ENCODE measurements at regions not wholly inside any gene's neighbourhood (a gene's known extent, or its start where the extent isn't known, plus 50 kb on each side); places are given as distances from the start of the nearest gene placed in this dataset.

DNA sequence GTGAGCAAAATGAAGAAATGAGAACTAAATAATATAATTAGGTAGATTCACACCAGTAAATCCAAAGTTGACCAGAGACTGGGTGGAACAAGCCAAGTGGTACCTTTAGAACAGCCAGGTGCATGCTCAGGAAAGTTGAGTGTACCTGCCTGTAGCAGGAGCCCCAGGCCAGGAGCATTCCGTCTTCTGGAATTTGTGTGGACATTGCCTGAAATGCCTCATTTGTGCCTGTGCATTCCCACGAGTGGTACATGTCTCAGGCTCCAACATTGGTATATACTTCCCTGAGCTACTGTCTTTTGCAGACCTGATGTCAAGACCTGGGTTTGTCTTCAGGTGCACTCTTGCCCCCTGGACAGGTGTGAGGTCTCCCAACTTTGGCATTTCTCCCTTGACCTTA lies 187.6 kb upstream of the NECTIN1 start (continued):
- TF ChIP-seq, protein P1, sequence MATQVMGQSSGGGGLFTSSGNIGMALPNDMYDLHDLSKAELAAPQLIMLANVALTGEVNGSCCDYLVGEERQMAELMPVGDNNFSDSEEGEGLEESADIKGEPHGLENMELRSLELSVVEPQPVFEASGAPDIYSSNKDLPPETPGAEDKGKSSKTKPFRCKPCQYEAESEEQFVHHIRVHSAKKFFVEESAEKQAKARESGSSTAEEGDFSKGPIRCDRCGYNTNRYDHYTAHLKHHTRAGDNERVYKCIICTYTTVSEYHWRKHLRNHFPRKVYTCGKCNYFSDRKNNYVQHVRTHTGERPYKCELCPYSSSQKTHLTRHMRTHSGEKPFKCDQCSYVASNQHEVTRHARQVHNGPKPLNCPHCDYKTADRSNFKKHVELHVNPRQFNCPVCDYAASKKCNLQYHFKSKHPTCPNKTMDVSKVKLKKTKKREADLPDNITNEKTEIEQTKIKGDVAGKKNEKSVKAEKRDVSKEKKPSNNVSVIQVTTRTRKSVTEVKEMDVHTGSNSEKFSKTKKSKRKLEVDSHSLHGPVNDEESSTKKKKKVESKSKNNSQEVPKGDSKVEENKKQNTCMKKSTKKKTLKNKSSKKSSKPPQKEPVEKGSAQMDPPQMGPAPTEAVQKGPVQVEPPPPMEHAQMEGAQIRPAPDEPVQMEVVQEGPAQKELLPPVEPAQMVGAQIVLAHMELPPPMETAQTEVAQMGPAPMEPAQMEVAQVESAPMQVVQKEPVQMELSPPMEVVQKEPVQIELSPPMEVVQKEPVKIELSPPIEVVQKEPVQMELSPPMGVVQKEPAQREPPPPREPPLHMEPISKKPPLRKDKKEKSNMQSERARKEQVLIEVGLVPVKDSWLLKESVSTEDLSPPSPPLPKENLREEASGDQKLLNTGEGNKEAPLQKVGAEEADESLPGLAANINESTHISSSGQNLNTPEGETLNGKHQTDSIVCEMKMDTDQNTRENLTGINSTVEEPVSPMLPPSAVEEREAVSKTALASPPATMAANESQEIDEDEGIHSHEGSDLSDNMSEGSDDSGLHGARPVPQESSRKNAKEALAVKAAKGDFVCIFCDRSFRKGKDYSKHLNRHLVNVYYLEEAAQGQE (IDR thresholded peaks at IDR 0.05; ENCODE audit: unreplicated experiment), result no peak
- TF ChIP-seq ZNF331 (CRISPR knock-in tag; IDR thresholded peaks at IDR 0.05; ENCODE audit: low read depth) (no peak), ZNF114 (CRISPR knock-in tag; IDR thresholded peaks at IDR 0.05) (no peak), EZH2 (IDR thresholded peaks at IDR 0.05; ENCODE audit: low read depth, unreplicated experiment) (no peak), STAT1 (IDR thresholded peaks at IDR 0.05; ENCODE audit: unreplicated experiment) (no peak), EZH2phosphoT487 (IDR thresholded peaks at IDR 0.05; ENCODE audit: unreplicated experiment) (no peak)
- TF ChIP-seq, protein P2, sequence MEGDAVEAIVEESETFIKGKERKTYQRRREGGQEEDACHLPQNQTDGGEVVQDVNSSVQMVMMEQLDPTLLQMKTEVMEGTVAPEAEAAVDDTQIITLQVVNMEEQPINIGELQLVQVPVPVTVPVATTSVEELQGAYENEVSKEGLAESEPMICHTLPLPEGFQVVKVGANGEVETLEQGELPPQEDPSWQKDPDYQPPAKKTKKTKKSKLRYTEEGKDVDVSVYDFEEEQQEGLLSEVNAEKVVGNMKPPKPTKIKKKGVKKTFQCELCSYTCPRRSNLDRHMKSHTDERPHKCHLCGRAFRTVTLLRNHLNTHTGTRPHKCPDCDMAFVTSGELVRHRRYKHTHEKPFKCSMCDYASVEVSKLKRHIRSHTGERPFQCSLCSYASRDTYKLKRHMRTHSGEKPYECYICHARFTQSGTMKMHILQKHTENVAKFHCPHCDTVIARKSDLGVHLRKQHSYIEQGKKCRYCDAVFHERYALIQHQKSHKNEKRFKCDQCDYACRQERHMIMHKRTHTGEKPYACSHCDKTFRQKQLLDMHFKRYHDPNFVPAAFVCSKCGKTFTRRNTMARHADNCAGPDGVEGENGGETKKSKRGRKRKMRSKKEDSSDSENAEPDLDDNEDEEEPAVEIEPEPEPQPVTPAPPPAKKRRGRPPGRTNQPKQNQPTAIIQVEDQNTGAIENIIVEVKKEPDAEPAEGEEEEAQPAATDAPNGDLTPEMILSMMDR (conservative IDR thresholded peaks at IDR 0.05; ENCODE audit: low read depth in 2 of 2), result no peak

DNA sequence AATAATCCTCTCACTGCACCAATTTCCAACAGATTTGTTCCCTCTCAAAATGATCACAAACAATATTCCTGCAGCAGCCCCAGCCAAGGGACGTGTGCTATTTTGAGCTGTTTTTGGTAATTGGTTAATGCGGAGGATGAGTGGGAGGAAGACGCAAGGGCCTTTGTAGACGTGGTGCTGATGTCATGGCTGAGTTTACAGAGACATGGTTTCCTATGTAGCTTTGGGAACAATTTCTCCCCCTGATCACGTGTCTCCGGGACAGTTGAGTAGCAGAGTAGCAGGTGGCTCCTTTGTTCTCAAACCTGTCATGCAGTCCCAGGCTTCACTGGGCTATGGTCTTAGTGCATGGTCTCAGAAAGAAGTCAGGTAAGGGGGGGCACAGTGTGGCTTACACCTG lies 183.2 kb upstream of the NECTIN1 start:
- no peak for ATAC-seq
- peaks cover 18% of the 10 kb centered on the region for H3K9me3 Mint-ChIP-seq
- H3K27ac Mint-ChIP-seq, result no peak overlapping the region

More for the DNA sequence above, 183.2 kb upstream of the NECTIN1 start:
- H3K79me2 ChIP-seq (replicated peaks; ENCODE audit: insufficient read depth), result no peaks in the 10 kb centered on the region
- no peaks in the 10 kb centered on the region for H3K27me3 ChIP-seq (ENCODE audit: insufficient read depth)
- no peaks in the 10 kb centered on the region for H3F3A ChIP-seq (replicated peaks; ENCODE audit: low read depth)
- H4K20me1 ChIP-seq (replicated peaks; ENCODE audit: insufficient read depth), result no peaks in the 10 kb centered on the region
- no peak for DNase-seq (ENCODE audit: low spot score)
- no peak overlapping the region for H3K4me2 ChIP-seq
- Mint-ChIP-seq H3K36me3 (ENCODE audit: low read depth) (no peaks in the 10 kb centered on the region; the same call in 2 of the 3 replicates), H3K4me1 (peaks cover 16% of the 10 kb centered on the region), H3K27me3 (ENCODE audit: insufficient read depth, low read depth, poor library complexity) (peaks cover 7% of the 10 kb centered on the region), H3K4me3 (no peak overlapping the region)
- no peak overlapping the region for H3K27ac ChIP-seq (ENCODE audit: low read depth)
- H3K36me3 ChIP-seq (ENCODE audit: insufficient read depth), result no peaks in the 10 kb centered on the region
- peaks cover 6% of the 10 kb centered on the region for H3K4me1 ChIP-seq (ENCODE audit: insufficient read depth)
- no peaks in the 10 kb centered on the region for H3K9me2 ChIP-seq (ENCODE audit: insufficient read depth)
- no peak overlapping the region for H3K4me3 ChIP-seq
- TF ChIP-seq JUNB (IDR thresholded peaks at IDR 0.05; ENCODE audit: unreplicated experiment) (no peak), STAT1 (IDR thresholded peaks at IDR 0.05; ENCODE audit: unreplicated experiment) (no peak), ZNF331 (CRISPR knock-in tag; IDR thresholded peaks at IDR 0.05; ENCODE audit: low read depth) (no peak), ZNF114 (CRISPR knock-in tag; IDR thresholded peaks at IDR 0.05) (no peak), POLR2AphosphoS5 (IDR thresholded peaks at IDR 0.05; ENCODE audit: low read depth) (no peak), CREB1 (CRISPR knock-in tag; IDR thresholded peaks at IDR 0.05; ENCODE audit: low read depth) (no peak), NANOG (IDR thresholded peaks at IDR 0.05; ENCODE audit: borderline replicate concordance) (no peak), EZH2 (IDR thresholded peaks at IDR 0.05; ENCODE audit: low read depth, unreplicated experiment) (no peak)
- TF ChIP-seq, protein P2 (conservative IDR thresholded peaks at IDR 0.05; ENCODE audit: low read depth in 2 of 2), result no peak
- TF ChIP-seq, protein P3, sequence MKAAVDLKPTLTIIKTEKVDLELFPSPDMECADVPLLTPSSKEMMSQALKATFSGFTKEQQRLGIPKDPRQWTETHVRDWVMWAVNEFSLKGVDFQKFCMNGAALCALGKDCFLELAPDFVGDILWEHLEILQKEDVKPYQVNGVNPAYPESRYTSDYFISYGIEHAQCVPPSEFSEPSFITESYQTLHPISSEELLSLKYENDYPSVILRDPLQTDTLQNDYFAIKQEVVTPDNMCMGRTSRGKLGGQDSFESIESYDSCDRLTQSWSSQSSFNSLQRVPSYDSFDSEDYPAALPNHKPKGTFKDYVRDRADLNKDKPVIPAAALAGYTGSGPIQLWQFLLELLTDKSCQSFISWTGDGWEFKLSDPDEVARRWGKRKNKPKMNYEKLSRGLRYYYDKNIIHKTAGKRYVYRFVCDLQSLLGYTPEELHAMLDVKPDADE (IDR thresholded peaks at IDR 0.05), result no peak
- TF ChIP-seq, protein P1 (IDR thresholded peaks at IDR 0.05; ENCODE audit: unreplicated experiment), result no peak
- no peak overlapping the region for H2AFZ ChIP-seq
